Mucosa of descending colon (tissue), 3 donors: ENCODE measurements at regions not wholly inside any gene's neighbourhood (a gene's known extent, or its start where the extent isn't known, plus 50 kb on each side); places are given as distances from the start of the nearest gene placed in this dataset.
"Not testable (repeated sequence)": the region's sequence is repeated elsewhere in the genome, so short reads cannot be mapped to it uniquely, and the experiment has no call there.

ENCODE experiments used
- ATAC-seq: fragments of 200-7000 bp; cut with Tn5 transposase; one replicate; pipeline ENCODE4 v1.9.1; 2020; ENCODE audit warnings: mild to moderate bottlenecking, moderate library complexity
- DNase-seq, 3 donors: peaks; one replicate each; pipeline ENCODE4 v3.0.0-alpha.2; 2020
- H3K36me3 ChIP-seq: fragments of 200-600 bp; one replicate; pipeline ENCODE4 v1.8.0; 2021; ENCODE audit warnings: low read depth, mild to moderate bottlenecking
- H3K4me1 ChIP-seq: fragments of 200-600 bp; one replicate; pipeline ENCODE4 v1.8.0; 2021; ENCODE audit warnings: low read depth, mild to moderate bottlenecking
- H3K4me3 ChIP-seq: fragments of 200-600 bp; one replicate; pipeline ENCODE4 v1.8.0; 2021; ENCODE audit warnings: mild to moderate bottlenecking
- H3K9me3 ChIP-seq: fragments of 200-600 bp; one replicate; pipeline ENCODE4 v1.8.0; 2021; ENCODE audit warnings: mild to moderate bottlenecking
- intact Hi-C, 2 donors: fragments of 100-400 bp; cut with DNase I in 1 of 2; cut with micrococcal nuclease in 1 of 2; formaldehyde crosslinking; loops; one replicate each; pipeline versions ENCODE4 v1.11.0 to v1.11.1; 2022; cut with DNase I, micrococcal nuclease
- donor health status: DM: no; HTN: no; CAD: no; lungs with moderate emphysema.
- donor health status: DM: no; HTN: no; CAD: no.
- donor health status: DM: no; HTN: yes; CAD: no.

GRCh38 chr9:39018107-39018506, 269.9 kb downstream of the CNTNAP3 start:
- H3K9me3 ChIP-seq, DNase-seq, H3K4me3 ChIP-seq, intact Hi-C loops, H3K4me1 ChIP-seq, ATAC-seq, H3K36me3 ChIP-seq: not testable (repeated sequence)

GRCh38 chr9:39015178-39015577, 272.8 kb downstream of the CNTNAP3 start:
- intact Hi-C loops, H3K4me3 ChIP-seq, DNase-seq, H3K36me3 ChIP-seq, H3K4me1 ChIP-seq, H3K9me3 ChIP-seq: not testable (repeated sequence)
- peak; percentile 72 for ATAC-seq

- H3K4me3 ChIP-seq, intact Hi-C loops, H3K36me3 ChIP-seq, H3K4me1 ChIP-seq, DNase-seq, H3K9me3 ChIP-seq: not testable (repeated sequence)
- ATAC-seq = peak; percentile 52
Observed at GRCh38 chr9:39014805-39015123, 273.2 kb downstream of the CNTNAP3 start.

- H3K4me1 ChIP-seq, intact Hi-C loops, H3K9me3 ChIP-seq, H3K36me3 ChIP-seq, H3K4me3 ChIP-seq, DNase-seq: not testable (repeated sequence)
- ATAC-seq = peak; percentile 19
Observed at GRCh38 chr9:39014096-39014804, 273.7 kb downstream of the CNTNAP3 start.

GRCh38 chr9:39009743-39010142, 278.2 kb downstream of the CNTNAP3 start:
- DNase-seq, H3K9me3 ChIP-seq, intact Hi-C loops, H3K4me3 ChIP-seq, H3K4me1 ChIP-seq, ATAC-seq, H3K36me3 ChIP-seq: not testable (repeated sequence)

GRCh38 chr9:39009343-39009742, 278.6 kb downstream of the CNTNAP3 start:
- intact Hi-C loops, H3K36me3 ChIP-seq, H3K4me3 ChIP-seq, DNase-seq, H3K9me3 ChIP-seq, ATAC-seq, H3K4me1 ChIP-seq: not testable (repeated sequence)

GRCh38 chr9:39008907-39009306, 279.1 kb downstream of the CNTNAP3 start:
- DNase-seq, intact Hi-C loops, ATAC-seq, H3K4me1 ChIP-seq, H3K9me3 ChIP-seq, H3K36me3 ChIP-seq, H3K4me3 ChIP-seq: not testable (repeated sequence)

- H3K9me3 ChIP-seq, DNase-seq, intact Hi-C loops, ATAC-seq, H3K4me3 ChIP-seq, H3K36me3 ChIP-seq, H3K4me1 ChIP-seq: not testable (repeated sequence)
Observed at GRCh38 chr9:39005736-39006135, 282.2 kb downstream of the CNTNAP3 start.

GRCh38 chr9:39001085-39001593, 281.2 kb upstream of the FAM240B start:
- DNase-seq, intact Hi-C loops, ATAC-seq, H3K4me1 ChIP-seq, H3K36me3 ChIP-seq, H3K9me3 ChIP-seq, H3K4me3 ChIP-seq: not testable (repeated sequence)

- H3K4me3 ChIP-seq, intact Hi-C loops: not testable (repeated sequence)
Observed at GRCh38 chr9:38999277-38999676, 279.3 kb upstream of the FAM240B start.

GRCh38 chr9:38993690-38994089, 273.8 kb upstream of the FAM240B start:
- H3K9me3 ChIP-seq, intact Hi-C loops, DNase-seq, H3K36me3 ChIP-seq, H3K4me1 ChIP-seq, H3K4me3 ChIP-seq: not testable (repeated sequence)
- ATAC-seq = peak; percentile 18

More at GRCh38 chr9:38999277-38999676, 279.3 kb upstream of the FAM240B start:
- H3K36me3 ChIP-seq, H3K9me3 ChIP-seq, DNase-seq, H3K4me1 ChIP-seq: not testable (repeated sequence)
- peak; percentile 16 for ATAC-seq

- peak; percentile 28 for ATAC-seq
Observed at GRCh38 chr9:38993156-38993555, 273.2 kb upstream of the FAM240B start.

GRCh38 chr9:38978734-38979133, 258.8 kb upstream of the FAM240B start:
- DNase-seq, H3K4me3 ChIP-seq, H3K4me1 ChIP-seq, intact Hi-C loops, ATAC-seq, H3K9me3 ChIP-seq, H3K36me3 ChIP-seq: not testable (repeated sequence)

More at GRCh38 chr9:38993156-38993555, 273.2 kb upstream of the FAM240B start:
- H3K4me3 ChIP-seq, H3K9me3 ChIP-seq, H3K36me3 ChIP-seq, H3K4me1 ChIP-seq, intact Hi-C loops, DNase-seq: not testable (repeated sequence)

GRCh38 chr9:38969480-38969879, 249.5 kb upstream of the FAM240B start:
- peak; percentile 45 for ATAC-seq
- H3K4me1 ChIP-seq, H3K4me3 ChIP-seq, H3K36me3 ChIP-seq, intact Hi-C loops, DNase-seq, H3K9me3 ChIP-seq: not testable (repeated sequence)
